ENCODE measurements at regions not wholly inside any gene's neighbourhood (a gene's known extent, or its start where the extent isn't known, plus 50 kb on each side); places are given as distances from the start of the nearest gene placed in this dataset.

DNA sequence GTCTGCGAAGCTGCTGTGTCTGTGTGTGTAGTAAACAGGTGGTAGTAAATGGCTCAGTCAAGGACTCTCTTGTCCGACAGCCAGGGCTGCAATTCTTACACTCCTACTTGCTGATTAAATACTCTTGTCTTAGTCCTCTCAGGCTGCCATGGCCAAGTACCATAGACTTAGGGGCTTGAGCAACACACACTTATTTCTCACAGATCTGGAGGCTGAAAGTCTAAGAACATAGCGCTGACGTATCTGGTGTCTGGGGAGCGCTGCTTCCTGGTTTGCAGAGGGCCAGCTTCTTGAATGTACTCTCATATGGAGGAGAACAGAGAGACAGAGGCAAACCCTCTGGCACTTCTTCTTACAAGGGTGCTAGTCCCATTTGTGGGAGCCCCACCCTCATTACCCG, 411.0 kb downstream of the MED10 start:
- no peak overlapping the region for H3K4me2 ChIP-seq (ENCODE audit: low read length)
- no peaks in the 10 kb centered on the region for H3K36me3 ChIP-seq (ENCODE audit: insufficient read depth, low read length)
- H3K9me3 ChIP-seq (ENCODE audit: low read length), result no peaks in the 10 kb centered on the region
- no peaks in the 10 kb centered on the region for H4K20me1 ChIP-seq (ENCODE audit: insufficient read depth)
- no peak overlapping the region for H3K27ac ChIP-seq (ENCODE audit: low read length)
- no peaks in the 10 kb centered on the region for H3K9me2 ChIP-seq (ENCODE audit: insufficient read depth, low read length)
- no peaks in the 10 kb centered on the region for H3K27me3 ChIP-seq (ENCODE audit: insufficient read depth, low read depth, low read length)
- no peak overlapping the region for H3K4me3 ChIP-seq (ENCODE audit: low read length)
- no peak overlapping the region for H3K9ac ChIP-seq (ENCODE audit: low read length)
- TF ChIP-seq POLR2AphosphoS5 (IDR thresholded peaks at IDR 0.05), result no peak
- no peak for TF ChIP-seq EP300 (conservative IDR thresholded peaks at IDR 0.05; ENCODE audit: poor library complexity, severe bottlenecking)
- TF ChIP-seq EZH2 (IDR thresholded peaks at IDR 0.05; ENCODE audit: borderline replicate concordance, insufficient read depth, low read length, poor library complexity, severe bottlenecking), result no peak
- no peaks in the 10 kb centered on the region for H3F3A ChIP-seq (ENCODE audit: insufficient read depth, low read length, poor library complexity, severe bottlenecking)
- H2AFZ ChIP-seq (ENCODE audit: low read depth, low read length), result no peak overlapping the region
- H3K79me2 ChIP-seq (replicated peaks; ENCODE audit: insufficient read depth, low read length), result no peaks in the 10 kb centered on the region

DNA sequence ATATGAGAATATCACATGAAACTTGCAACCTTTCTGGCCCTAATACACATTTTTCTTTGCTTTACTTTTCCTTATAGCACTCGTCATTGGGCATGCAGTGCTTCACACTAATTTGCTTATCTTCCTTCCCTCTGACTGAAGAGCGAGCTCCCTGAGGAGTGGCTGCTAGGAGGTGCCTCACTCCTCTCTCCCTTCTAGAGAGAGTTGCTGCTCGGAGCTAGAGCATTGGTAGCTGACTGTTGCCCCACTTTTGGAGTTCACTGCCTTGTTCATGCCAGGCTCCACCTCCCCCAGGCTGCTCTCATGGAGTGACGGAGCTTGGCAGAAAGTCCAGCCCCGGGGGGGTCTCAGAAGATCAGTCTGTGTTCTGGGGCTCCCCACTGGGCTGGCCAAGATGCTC, 413.2 kb downstream of the MED10 start:
- no peak overlapping the region for H3K27ac ChIP-seq (ENCODE audit: low read length)
- no peaks in the 10 kb centered on the region for H3K27me3 ChIP-seq (ENCODE audit: insufficient read depth, low read depth, low read length)
- H3K9ac ChIP-seq (ENCODE audit: low read length), result no peak overlapping the region
- no peaks in the 10 kb centered on the region for H3K36me3 ChIP-seq (ENCODE audit: insufficient read depth, low read length)
- no peaks in the 10 kb centered on the region for H3K9me2 ChIP-seq (ENCODE audit: insufficient read depth, low read length)
- no peaks in the 10 kb centered on the region for H3K9me3 ChIP-seq (ENCODE audit: low read length)
- H3K4me2 ChIP-seq (ENCODE audit: low read length), result no peak overlapping the region
- no peaks in the 10 kb centered on the region for H3F3A ChIP-seq (ENCODE audit: insufficient read depth, low read length, poor library complexity, severe bottlenecking)
- TF ChIP-seq EZH2 (IDR thresholded peaks at IDR 0.05; ENCODE audit: borderline replicate concordance, insufficient read depth, low read length, poor library complexity, severe bottlenecking), result no peak
- H3K4me3 ChIP-seq (ENCODE audit: low read length), result no peak overlapping the region
- H4K20me1 ChIP-seq (ENCODE audit: insufficient read depth), result no peaks in the 10 kb centered on the region
- no peaks in the 10 kb centered on the region for H3K79me2 ChIP-seq (replicated peaks; ENCODE audit: insufficient read depth, low read length)
- no peak overlapping the region for H2AFZ ChIP-seq (ENCODE audit: low read depth, low read length)

DNA sequence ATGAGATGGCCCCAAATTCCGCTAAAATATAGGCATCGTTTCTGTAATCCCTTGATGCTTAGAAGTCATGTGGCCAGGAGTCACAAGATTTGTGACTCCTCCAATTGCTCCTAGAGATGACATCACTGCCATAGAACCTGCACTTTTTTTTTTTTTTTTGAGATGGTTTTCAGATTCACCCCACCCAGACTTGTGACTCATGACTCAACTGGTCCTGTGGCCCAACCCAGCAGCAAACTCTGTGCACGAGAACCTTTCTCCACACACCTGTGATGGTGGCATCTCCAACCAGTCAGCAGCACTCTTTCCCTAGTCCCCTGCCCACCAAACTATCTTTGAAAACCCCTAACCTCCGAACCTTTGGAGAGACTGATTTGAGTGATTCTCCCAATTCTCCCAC, 414.0 kb downstream of the MED10 start:
- H3K36me3 ChIP-seq (ENCODE audit: insufficient read depth, low read length), result no peaks in the 10 kb centered on the region
- H3K9me3 ChIP-seq (ENCODE audit: low read length), result no peaks in the 10 kb centered on the region

DNA sequence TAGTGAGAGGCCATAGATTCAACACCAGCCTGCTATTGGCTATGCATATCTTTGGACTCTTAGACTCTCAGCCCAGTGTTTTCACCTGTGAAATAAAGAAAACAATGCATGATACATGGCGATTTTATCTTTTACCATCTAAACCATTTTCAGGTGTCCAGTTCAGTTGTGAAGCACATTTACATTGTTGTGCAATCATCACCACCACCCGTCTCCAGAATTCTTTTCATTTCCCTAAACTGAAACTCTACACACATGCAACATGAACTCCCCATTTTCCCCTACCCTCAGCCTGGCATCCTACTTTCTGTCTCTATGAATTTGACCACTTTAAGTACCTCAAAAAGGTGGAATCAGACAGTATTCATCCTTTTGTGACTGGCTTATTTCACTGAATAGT, 420.6 kb downstream of the MED10 start:
- Histone ChIP-seq H4K20me1 (ENCODE audit: insufficient read depth) (no peaks in the 10 kb centered on the region), H3K27me3 (ENCODE audit: insufficient read depth, low read depth, low read length) (no peaks in the 10 kb centered on the region), H2AFZ (ENCODE audit: low read depth, low read length) (no peak overlapping the region), H3K9me2 (ENCODE audit: insufficient read depth, low read length) (no peaks in the 10 kb centered on the region), H3K4me2 (ENCODE audit: low read length) (no peak overlapping the region), H3K4me3 (ENCODE audit: low read length) (no peak overlapping the region), H3K9me3 (ENCODE audit: low read length) (no peaks in the 10 kb centered on the region), H3K36me3 (ENCODE audit: insufficient read depth, low read length) (no peaks in the 10 kb centered on the region), H3K79me2 (replicated peaks; ENCODE audit: insufficient read depth, low read length) (no peaks in the 10 kb centered on the region), H3K9ac (ENCODE audit: low read length) (no peak overlapping the region), H3K27ac (ENCODE audit: low read length) (no peak overlapping the region), H3F3A (ENCODE audit: insufficient read depth, low read length, poor library complexity, severe bottlenecking) (no peaks in the 10 kb centered on the region)
- TF ChIP-seq RAD21 (conservative IDR thresholded peaks at IDR 0.05), result no peak
- TF ChIP-seq TAF1 (IDR thresholded peaks at IDR 0.05; ENCODE audit: low read depth), result no peak
- TF ChIP-seq, protein P1, sequence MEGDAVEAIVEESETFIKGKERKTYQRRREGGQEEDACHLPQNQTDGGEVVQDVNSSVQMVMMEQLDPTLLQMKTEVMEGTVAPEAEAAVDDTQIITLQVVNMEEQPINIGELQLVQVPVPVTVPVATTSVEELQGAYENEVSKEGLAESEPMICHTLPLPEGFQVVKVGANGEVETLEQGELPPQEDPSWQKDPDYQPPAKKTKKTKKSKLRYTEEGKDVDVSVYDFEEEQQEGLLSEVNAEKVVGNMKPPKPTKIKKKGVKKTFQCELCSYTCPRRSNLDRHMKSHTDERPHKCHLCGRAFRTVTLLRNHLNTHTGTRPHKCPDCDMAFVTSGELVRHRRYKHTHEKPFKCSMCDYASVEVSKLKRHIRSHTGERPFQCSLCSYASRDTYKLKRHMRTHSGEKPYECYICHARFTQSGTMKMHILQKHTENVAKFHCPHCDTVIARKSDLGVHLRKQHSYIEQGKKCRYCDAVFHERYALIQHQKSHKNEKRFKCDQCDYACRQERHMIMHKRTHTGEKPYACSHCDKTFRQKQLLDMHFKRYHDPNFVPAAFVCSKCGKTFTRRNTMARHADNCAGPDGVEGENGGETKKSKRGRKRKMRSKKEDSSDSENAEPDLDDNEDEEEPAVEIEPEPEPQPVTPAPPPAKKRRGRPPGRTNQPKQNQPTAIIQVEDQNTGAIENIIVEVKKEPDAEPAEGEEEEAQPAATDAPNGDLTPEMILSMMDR (IDR thresholded peaks at IDR 0.05; ENCODE audit: poor library complexity, severe bottlenecking), result no peak
- TF ChIP-seq EZH2 (IDR thresholded peaks at IDR 0.05; ENCODE audit: borderline replicate concordance, insufficient read depth, low read length, poor library complexity, severe bottlenecking), result no peak
- no peak for TF ChIP-seq SMC3 (conservative IDR thresholded peaks at IDR 0.05; ENCODE audit: poor library complexity)
- TF ChIP-seq POLR2AphosphoS5 (IDR thresholded peaks at IDR 0.05), result no peak
- no peak for TF ChIP-seq EP300 (conservative IDR thresholded peaks at IDR 0.05; ENCODE audit: poor library complexity, severe bottlenecking)
- TF ChIP-seq MXI1 (conservative IDR thresholded peaks at IDR 0.05; ENCODE audit: poor library complexity, severe bottlenecking), result no peak
- TF ChIP-seq, protein P2, sequence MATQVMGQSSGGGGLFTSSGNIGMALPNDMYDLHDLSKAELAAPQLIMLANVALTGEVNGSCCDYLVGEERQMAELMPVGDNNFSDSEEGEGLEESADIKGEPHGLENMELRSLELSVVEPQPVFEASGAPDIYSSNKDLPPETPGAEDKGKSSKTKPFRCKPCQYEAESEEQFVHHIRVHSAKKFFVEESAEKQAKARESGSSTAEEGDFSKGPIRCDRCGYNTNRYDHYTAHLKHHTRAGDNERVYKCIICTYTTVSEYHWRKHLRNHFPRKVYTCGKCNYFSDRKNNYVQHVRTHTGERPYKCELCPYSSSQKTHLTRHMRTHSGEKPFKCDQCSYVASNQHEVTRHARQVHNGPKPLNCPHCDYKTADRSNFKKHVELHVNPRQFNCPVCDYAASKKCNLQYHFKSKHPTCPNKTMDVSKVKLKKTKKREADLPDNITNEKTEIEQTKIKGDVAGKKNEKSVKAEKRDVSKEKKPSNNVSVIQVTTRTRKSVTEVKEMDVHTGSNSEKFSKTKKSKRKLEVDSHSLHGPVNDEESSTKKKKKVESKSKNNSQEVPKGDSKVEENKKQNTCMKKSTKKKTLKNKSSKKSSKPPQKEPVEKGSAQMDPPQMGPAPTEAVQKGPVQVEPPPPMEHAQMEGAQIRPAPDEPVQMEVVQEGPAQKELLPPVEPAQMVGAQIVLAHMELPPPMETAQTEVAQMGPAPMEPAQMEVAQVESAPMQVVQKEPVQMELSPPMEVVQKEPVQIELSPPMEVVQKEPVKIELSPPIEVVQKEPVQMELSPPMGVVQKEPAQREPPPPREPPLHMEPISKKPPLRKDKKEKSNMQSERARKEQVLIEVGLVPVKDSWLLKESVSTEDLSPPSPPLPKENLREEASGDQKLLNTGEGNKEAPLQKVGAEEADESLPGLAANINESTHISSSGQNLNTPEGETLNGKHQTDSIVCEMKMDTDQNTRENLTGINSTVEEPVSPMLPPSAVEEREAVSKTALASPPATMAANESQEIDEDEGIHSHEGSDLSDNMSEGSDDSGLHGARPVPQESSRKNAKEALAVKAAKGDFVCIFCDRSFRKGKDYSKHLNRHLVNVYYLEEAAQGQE (IDR thresholded peaks at IDR 0.05; ENCODE audit: borderline replicate concordance), result no peak

More for the DNA sequence above, 414.0 kb downstream of the MED10 start:
- no peak overlapping the region for H3K4me3 ChIP-seq (ENCODE audit: low read length)
- H3K9me2 ChIP-seq (ENCODE audit: insufficient read depth, low read length), result no peaks in the 10 kb centered on the region
- no peak overlapping the region for H2AFZ ChIP-seq (ENCODE audit: low read depth, low read length)
- H3K27me3 ChIP-seq (ENCODE audit: insufficient read depth, low read depth, low read length), result no peaks in the 10 kb centered on the region
- no peaks in the 10 kb centered on the region for H4K20me1 ChIP-seq (ENCODE audit: insufficient read depth)
- H3K27ac ChIP-seq (ENCODE audit: low read length), result no peak overlapping the region
- no peak overlapping the region for H3K4me2 ChIP-seq (ENCODE audit: low read length)
- TF ChIP-seq MXI1 (conservative IDR thresholded peaks at IDR 0.05; ENCODE audit: poor library complexity, severe bottlenecking) (no peak), TAF1 (IDR thresholded peaks at IDR 0.05; ENCODE audit: low read depth) (no peak)
- TF ChIP-seq, protein P1 (IDR thresholded peaks at IDR 0.05; ENCODE audit: poor library complexity, severe bottlenecking), result no peak
- H3F3A ChIP-seq (ENCODE audit: insufficient read depth, low read length, poor library complexity, severe bottlenecking), result no peaks in the 10 kb centered on the region
- H3K79me2 ChIP-seq (replicated peaks; ENCODE audit: insufficient read depth, low read length), result no peaks in the 10 kb centered on the region
- no peak overlapping the region for H3K9ac ChIP-seq (ENCODE audit: low read length)

Data from neural cell (in vitro differentiated cells).